ENCODE measurements at regions not wholly inside any gene's neighbourhood (a gene's known extent, or its start where the extent isn't known, plus 50 kb on each side); places are given as distances from the start of the nearest gene placed in this dataset.

DNA sequence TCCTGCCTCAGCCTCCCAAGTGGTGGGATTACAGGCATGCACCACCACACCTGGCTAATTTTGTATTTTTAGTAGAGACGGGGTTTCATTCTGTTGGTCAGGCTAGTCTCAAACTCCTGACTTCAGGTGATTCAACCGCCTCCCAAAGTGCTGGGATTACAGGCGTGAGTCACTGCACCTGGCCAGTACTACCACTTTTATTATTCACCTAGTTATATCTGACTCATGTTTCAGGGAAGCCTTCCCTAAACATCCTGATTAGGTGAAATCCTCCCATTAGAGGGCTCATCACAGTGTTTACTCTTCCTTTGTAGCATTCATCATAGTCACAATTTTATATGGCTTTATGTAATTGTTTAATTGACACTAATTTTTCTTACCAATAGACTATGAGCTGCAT lies 295.3 kb upstream of the SOX5 start:
- H3K27me3 ChIP-seq (replicated peaks in 1 of 7) = no peaks in the 10 kb centered on the region
- intact Hi-C loops (cut with DNase I; ENCODE audit: low total_unique reads) = no loop called here
- H3K9me3 ChIP-seq = no peaks in the 10 kb centered on the region
- no peak overlapping the region for H3K4me3 ChIP-seq
- H3K36me3 ChIP-seq = no peaks in the 10 kb centered on the region
- H3K4me1 ChIP-seq = no peaks in the 10 kb centered on the region
- 77 to 98% (median 92%) methylated on average over 3 of the region's 3 CpGs for WGBS, 5 donors
- DNase-seq = no peak
- TF ChIP-seq POLR2AphosphoS5 (IDR thresholded peaks at IDR 0.05) (no peak), POLR2A (IDR thresholded peaks at IDR 0.05) (no peak)
- H3K27ac ChIP-seq = no peak overlapping the region

DNA sequence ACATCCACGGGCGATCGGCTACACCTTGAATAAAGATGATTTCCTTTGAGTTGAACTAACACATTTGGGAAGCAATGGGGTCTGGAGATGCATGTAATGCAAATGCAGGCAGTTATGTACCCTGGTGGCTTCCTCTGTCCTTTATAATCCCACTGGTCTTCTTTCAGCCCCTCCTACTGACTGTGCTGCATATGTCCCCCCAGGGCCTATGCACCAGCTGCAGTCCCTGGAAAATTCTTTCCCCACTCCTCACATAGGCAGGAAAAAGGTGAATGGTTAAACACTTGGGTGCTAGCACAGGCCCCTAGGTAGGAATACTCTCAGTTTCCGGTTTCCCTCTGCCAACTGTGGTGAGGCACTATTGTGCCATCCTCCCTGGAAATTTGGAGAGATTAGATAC lies 294.8 kb upstream of the SOX5 start:
- Histone ChIP-seq H3K4me3 (no peak overlapping the region), H3K36me3 (no peaks in the 10 kb centered on the region), H3K9me3 (no peaks in the 10 kb centered on the region), H3K27ac (no peak overlapping the region), H3K4me1 (no peaks in the 10 kb centered on the region), H3K27me3 (replicated peaks in 1 of 7) (no peaks in the 10 kb centered on the region)
- TF ChIP-seq POLR2AphosphoS5 (IDR thresholded peaks at IDR 0.05) (no peak), POLR2A (IDR thresholded peaks at IDR 0.05) (no peak)
- 93 to 98% (median 96%) methylated on average over 4 of the region's 4 CpGs for WGBS, 5 donors
- intact Hi-C loops (cut with DNase I; ENCODE audit: low total_unique reads) = no loop called here
- DNase-seq = no peak

GRCh38 chr12:24240707-24241106 lies 291.2 kb upstream of the SOX5 start:
- no peak for DNase-seq
- H3K36me3 ChIP-seq = no peaks in the 10 kb centered on the region
- no peak overlapping the region for H3K4me3 ChIP-seq
- TF ChIP-seq POLR2AphosphoS5 (IDR thresholded peaks at IDR 0.05) = no peak
- TF ChIP-seq POLR2A (IDR thresholded peaks at IDR 0.05) = no peak
- TF ChIP-seq, protein P1, sequence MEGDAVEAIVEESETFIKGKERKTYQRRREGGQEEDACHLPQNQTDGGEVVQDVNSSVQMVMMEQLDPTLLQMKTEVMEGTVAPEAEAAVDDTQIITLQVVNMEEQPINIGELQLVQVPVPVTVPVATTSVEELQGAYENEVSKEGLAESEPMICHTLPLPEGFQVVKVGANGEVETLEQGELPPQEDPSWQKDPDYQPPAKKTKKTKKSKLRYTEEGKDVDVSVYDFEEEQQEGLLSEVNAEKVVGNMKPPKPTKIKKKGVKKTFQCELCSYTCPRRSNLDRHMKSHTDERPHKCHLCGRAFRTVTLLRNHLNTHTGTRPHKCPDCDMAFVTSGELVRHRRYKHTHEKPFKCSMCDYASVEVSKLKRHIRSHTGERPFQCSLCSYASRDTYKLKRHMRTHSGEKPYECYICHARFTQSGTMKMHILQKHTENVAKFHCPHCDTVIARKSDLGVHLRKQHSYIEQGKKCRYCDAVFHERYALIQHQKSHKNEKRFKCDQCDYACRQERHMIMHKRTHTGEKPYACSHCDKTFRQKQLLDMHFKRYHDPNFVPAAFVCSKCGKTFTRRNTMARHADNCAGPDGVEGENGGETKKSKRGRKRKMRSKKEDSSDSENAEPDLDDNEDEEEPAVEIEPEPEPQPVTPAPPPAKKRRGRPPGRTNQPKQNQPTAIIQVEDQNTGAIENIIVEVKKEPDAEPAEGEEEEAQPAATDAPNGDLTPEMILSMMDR (IDR thresholded peaks at IDR 0.05 in 8 of 11, conservative IDR thresholded peaks at IDR 0.05 in 3 of 11) = no peak
- intact Hi-C loops (cut with DNase I; ENCODE audit: low total_unique reads) = no loop called here
- peak overlapping the region in 3 of 8 donors; percentile 8 to 38 (median 9) for H3K27ac ChIP-seq
- H3K4me1 ChIP-seq = no peaks in the 10 kb centered on the region
- WGBS, 5 donors = 73 to 84% (median 80%) methylated on average over 1 of the region's 1 CpG
- no peaks in the 10 kb centered on the region for H3K27me3 ChIP-seq (replicated peaks in 1 of 7)
- H3K9me3 ChIP-seq = no peaks in the 10 kb centered on the region

- 70 to 90% (median 79%) methylated on average over 7 of the region's 7 CpGs for WGBS, 5 donors
Observed at GRCh38 chr12:24233519-24234246, 284.2 kb upstream of the SOX5 start.

DNA sequence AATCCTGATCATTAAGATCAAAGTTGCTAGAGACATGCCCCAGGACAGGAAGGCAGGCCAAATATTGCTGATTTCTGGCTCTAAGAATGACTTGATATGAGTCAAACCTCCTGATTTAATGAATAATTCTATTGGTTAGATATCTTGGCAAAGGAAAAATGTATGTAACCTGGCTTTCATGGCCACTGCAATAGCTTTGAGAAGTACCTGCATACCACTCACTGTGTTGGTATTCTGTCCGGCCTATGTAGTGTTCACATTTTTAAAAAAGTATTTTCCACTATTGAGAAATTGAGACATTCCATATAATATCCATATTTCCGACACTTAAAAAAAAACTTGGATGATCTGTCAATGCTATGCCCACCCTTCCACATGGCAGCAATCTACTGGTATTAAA lies 283.1 kb upstream of the SOX5 start:
- Histone ChIP-seq H3K4me3 (no peak overlapping the region), H3K4me1 (no peaks in the 10 kb centered on the region), H3K36me3 (no peaks in the 10 kb centered on the region), H3K9me3 (no peaks in the 10 kb centered on the region), H3K27me3 (replicated peaks in 1 of 7) (no peaks in the 10 kb centered on the region), H3K27ac (no peak overlapping the region)
- DNase-seq = no peak
- intact Hi-C loops (cut with DNase I; ENCODE audit: low total_unique reads) = no loop called here
- TF ChIP-seq POLR2AphosphoS5 (IDR thresholded peaks at IDR 0.05) (no peak), POLR2A (IDR thresholded peaks at IDR 0.05) (no peak)
- TF ChIP-seq, protein P1 (IDR thresholded peaks at IDR 0.05 in 8 of 11, conservative IDR thresholded peaks at IDR 0.05 in 3 of 11) = no peak
- WGBS, 5 donors = 91 to 98% (median 93%) methylated on average over 2 of the region's 2 CpGs

More at GRCh38 chr12:24233519-24234246, 284.2 kb upstream of the SOX5 start:
- intact Hi-C loops (cut with DNase I; ENCODE audit: low total_unique reads) = no loop called here
- TF ChIP-seq POLR2A (IDR thresholded peaks at IDR 0.05) = no peak
- TF ChIP-seq POLR2AphosphoS5 (IDR thresholded peaks at IDR 0.05) = no peak
- TF ChIP-seq, protein P1 (IDR thresholded peaks at IDR 0.05 in 8 of 11, conservative IDR thresholded peaks at IDR 0.05 in 3 of 11) = no peak
- no peaks in the 10 kb centered on the region for H3K4me1 ChIP-seq
- no peaks in the 10 kb centered on the region for H3K36me3 ChIP-seq
- H3K9me3 ChIP-seq = no peaks in the 10 kb centered on the region
- no peak overlapping the region for H3K27ac ChIP-seq
- DNase-seq = no peak
- no peaks in the 10 kb centered on the region for H3K27me3 ChIP-seq (replicated peaks in 1 of 7)
- no peak overlapping the region for H3K4me3 ChIP-seq

Data from spleen (tissue), 11 donors.